ENCODE measurements at regions not wholly inside any gene's neighbourhood (a gene's known extent, or its start where the extent isn't known, plus 50 kb on each side); places are given as distances from the start of the nearest gene placed in this dataset.

GRCh38 chr12:89919241-89919906, 210.7 kb upstream of the ATP2B1 start:
- Histone ChIP-seq H2BK5ac (ENCODE audit: insufficient read length, low read length) (no peak overlapping the region), H3K23ac (ENCODE audit: insufficient read length, low read depth, low read length) (no peak overlapping the region), H2AFZ (ENCODE audit: low read length) (no peak overlapping the region), H2AK5ac (ENCODE audit: insufficient read length, low read length) (no peak overlapping the region), H3K14ac (ENCODE audit: insufficient read depth, low read length) (no peak overlapping the region), H3K27me3 (ENCODE audit: insufficient read depth, low read length) (no peaks in the 10 kb centered on the region), H4K5ac (ENCODE audit: insufficient read length, low read depth, low read length) (no peak overlapping the region), H3K9ac (ENCODE audit: extremely low read depth, insufficient read length, low read length) (no peak overlapping the region), H3K4ac (ENCODE audit: low read depth, low read length) (no peak overlapping the region), H2BK20ac (ENCODE audit: low read depth, low read length, poor library complexity, severe bottlenecking) (no peak overlapping the region), H3K23me2 (ENCODE audit: insufficient read length, low read depth, low read length, poor library complexity, severe bottlenecking) (no peaks in the 10 kb centered on the region), H4K91ac (ENCODE audit: insufficient read length, low read depth, low read length) (no peak overlapping the region), H3K79me2 (ENCODE audit: insufficient read depth, low read length) (no peaks in the 10 kb centered on the region), H4K20me1 (ENCODE audit: control insufficient read depth, insufficient read depth, insufficient read length) (no peaks in the 10 kb centered on the region), H3K4me2 (ENCODE audit: insufficient read depth, insufficient read length, low read length) (no peak overlapping the region), H3K18ac (ENCODE audit: insufficient read length, low read depth, low read length) (no peak overlapping the region), H2BK15ac (ENCODE audit: low read depth, low read length) (no peak overlapping the region), H2BK120ac (ENCODE audit: low read depth, low read length, poor library complexity, severe bottlenecking) (no peak overlapping the region), H3K4me1 (ENCODE audit: insufficient read depth, low read length) (no peaks in the 10 kb centered on the region), H2BK12ac (ENCODE audit: insufficient read length, low read depth, low read length) (no peak overlapping the region), H3K56ac (ENCODE audit: insufficient read length, low read depth, low read length) (no peak overlapping the region), H3K27ac (ENCODE audit: insufficient read length, low read depth, low read length) (no peak overlapping the region), H3K9me3 (ENCODE audit: control insufficient read depth, low read depth, low read length) (no peaks in the 10 kb centered on the region), H4K8ac (replicated peaks; ENCODE audit: insufficient read length, low read depth, low read length) (no peak overlapping the region), H3T11ph (ENCODE audit: low read length) (no peak overlapping the region), H3K79me1 (ENCODE audit: insufficient read depth, low read depth, low read length, poor library complexity, severe bottlenecking) (no peaks in the 10 kb centered on the region)
- no CpG with 5 or more reads among the region's 26 CpGs for WGBS (ENCODE audit: extremely low coverage, insufficient read length, low lambda C conversion rate)
- Mint-ChIP-seq H3K9me3 (no peaks in the 10 kb centered on the region), H3K4me1 (peaks cover 16 to 24% of the 10 kb centered on the region in 2 experiments), H3K27ac (no peak overlapping the region), H3K27me3 (ENCODE audit: low read depth) (no peaks in the 10 kb centered on the region), H3K36me3 (ENCODE audit: insufficient read depth in 1 of 3, low read depth in 3 of 3) (no peaks in the 10 kb centered on the region), H3K4me3 (no peak overlapping the region)
- DNase-seq, result no peak
- no peak for TF ChIP-seq CTCF (conservative IDR thresholded peaks at IDR 0.05)

Measured in H9 (cell line).